GM18858 (cell line): ENCODE measurements at regions not wholly inside any gene's neighbourhood (a gene's known extent, or its start where the extent isn't known, plus 50 kb on each side); places are given as distances from the start of the nearest gene placed in this dataset.

Source experiments
- ATAC-seq: cut with Tn5 transposase; IDR thresholded peaks from one replicate; pipeline ENCODE4 v1.9.1; 2021; ENCODE audit not compliant: unreplicated experiment

DNA sequence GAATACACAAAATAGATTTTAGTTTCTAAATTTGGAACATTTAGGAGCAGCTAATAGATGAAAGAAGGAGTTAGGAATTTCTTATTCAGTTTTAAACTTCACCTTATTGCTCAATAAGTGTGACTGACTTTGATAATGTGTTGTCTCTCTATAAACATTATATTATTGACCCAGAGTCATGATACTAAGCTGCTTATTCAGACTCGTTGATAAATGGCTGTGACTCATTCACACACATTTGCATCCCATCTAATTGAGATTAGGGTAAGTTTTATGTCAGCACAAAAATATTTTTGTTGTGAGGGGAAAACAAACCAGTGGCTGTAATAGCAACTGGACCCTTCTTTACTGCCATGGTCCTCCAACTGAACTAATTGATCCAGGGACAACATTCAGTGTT is 137.6 kb downstream of the GOLIM4 start:
- no peak for ATAC-seq

DNA sequence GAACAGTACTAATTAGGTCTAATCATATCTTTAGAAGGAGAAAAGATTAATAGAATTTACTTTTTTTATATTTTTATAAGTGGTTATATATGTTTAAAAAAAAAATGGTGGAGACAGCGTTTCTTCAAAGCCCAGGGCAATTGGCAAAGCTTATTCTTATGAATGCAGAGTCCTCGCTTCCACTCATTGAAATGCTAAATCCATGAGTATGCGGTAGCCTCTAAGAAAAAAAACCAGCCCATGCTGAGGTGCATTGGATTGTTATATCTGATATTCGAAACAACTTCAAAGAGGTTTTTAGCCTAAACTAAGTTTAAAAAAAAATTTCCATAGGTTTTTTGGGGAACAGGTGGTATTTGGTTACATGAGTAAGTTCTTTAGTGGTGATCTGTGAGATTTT is 142.8 kb downstream of the GOLIM4 start:
- ATAC-seq, result no peak

DNA sequence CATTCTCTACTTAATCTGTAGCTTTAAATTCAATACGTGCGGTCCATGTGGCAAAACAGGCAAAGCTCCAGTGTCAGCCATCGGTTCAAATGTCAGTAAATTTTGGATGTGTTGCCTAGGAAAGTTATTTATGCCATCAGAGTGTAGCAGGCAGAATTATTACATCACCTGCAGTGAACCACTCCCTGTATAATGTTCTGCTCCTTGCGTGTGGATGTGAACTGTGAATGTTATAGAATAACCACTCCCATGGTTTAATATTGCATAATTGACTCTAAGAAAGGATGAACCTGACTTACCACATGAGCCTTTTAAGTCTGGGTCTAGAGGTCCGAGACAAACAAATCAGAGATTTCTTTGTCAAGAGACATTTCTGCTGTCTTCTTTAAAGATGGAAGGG is 145.5 kb downstream of the GOLIM4 start:
- no peak for ATAC-seq

DNA sequence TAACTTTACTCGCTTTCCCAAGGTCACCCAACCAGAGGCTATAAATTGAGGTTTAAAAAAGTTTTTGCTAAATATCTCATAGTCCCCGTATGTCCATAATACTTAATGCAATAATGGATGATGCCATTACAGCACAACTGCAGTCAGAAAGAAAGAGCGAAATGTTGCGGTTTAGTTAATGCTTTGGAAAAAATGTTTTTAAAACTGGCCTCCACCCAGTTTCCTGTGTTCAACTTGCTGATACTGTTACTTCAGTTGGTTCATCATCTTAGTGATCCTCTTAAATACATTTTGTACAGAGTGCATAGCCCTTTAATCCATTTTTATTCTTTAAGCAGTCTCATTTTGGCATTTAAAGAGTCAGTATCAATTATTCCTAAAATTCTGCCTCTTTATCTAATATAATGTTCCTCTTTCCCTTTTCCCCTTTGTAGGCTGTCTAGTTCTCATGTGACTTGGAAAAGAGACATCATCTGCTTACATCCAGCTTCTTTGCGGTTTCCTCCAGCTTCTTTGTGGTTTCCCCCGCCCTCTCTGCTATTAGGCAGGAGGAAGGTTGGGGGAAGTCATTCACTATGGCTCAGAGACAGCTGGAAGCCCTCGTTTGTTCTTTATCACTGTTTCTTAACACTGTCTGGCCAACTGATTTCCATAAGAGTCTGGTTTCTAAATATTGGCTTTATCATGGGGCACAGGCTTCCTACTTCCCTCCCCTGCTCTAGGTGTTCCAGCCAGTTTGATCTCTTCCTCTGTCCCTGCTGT is 154.3 kb downstream of the GOLIM4 start:
- no peak for ATAC-seq

DNA sequence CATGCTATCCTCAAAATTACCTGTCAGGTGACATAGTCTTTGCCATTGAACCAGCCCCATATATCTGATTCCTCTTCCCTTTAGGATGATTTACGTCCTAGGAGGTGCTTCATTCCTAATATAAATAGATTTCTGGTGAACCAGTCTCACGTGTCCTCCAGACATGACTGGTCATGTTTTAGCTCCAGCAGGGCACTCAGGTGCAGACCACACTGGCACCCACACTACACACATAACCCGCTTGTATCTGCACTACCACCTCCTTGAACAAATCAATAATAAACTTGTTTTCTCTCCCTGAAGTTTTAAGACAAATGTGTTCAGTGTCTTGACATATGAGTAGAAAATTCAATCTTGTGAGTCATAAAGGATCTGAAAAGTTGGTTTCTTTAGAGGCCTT is 155.5 kb downstream of the GOLIM4 start:
- no peak for ATAC-seq

DNA sequence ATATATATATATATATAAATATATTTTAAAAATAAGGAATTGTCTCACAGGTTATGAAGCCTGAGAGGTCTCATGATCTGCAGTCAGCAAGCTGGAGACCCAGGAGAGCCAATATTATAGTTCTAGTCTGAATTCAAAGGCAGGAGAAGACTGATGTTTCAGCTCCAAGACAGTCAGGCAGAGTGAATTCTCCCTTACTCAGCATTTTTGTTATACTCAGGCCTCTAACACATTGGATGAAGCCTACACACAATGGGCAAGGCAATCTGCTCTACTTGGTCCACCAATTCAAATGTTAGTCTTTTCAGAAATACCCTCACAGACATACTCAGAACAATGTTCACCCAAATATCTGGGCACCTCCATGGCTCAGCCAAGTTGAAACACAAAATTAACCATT is 157.2 kb downstream of the GOLIM4 start:
- ATAC-seq, result no peak

DNA sequence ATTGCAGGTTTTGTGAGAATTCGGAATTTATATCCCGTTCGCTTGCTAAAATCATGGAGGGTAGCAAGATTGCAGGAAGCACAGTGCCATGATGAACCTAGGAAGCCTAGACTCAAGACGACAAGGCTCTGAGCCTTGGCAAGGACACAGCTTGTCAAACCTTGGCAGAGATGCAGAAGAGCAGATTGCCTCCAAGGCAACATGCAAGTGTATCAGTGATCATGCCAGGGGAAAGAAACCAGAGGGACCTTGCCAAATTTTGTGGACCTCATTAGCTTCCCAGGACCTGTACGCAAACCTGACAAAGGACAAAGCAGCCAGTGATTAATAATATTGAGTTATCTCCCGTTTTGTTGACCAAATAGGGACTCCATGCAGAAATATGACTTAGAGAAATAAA is 159.7 kb downstream of the GOLIM4 start:
- ATAC-seq, result no peak

DNA sequence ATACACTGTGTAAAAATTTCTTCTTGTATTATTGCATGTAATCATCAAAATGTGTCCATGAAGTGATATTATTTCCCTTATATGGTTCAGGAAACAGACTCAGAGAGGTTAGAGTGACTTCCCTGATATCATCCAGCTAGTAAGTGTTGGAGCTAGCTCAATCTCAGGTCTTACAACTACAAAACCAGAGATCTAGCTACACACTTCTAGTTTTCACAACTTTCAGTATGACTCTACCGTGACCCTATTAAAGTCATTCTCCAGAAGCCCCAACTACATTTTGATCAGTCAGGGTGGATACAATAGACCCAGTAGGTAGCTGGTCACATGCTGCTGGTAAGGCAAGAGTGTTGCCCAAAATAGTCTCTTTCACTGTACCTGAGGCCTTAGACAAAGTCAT is 165.3 kb downstream of the GOLIM4 start:
- no peak for ATAC-seq

DNA sequence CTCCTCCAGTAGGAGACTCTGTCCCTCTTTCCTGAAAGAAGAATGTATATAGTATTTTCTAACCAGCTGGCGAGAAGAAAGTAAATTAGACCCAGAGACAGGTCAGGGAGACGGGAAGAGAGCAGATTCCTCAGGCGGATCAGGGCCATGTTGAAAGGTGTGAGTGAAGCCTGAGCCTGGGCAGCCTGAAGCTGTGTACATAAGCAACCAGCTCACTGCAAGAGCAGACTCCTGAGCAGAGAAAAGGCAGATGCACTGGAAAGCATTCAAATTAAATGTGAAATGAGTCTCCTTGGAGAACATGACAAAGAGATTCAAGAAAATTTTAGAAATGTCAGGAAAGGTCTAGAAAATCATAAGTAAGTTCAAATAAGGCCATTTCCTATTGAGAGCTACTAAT is 165.8 kb downstream of the GOLIM4 start:
- ATAC-seq, result no peak

DNA sequence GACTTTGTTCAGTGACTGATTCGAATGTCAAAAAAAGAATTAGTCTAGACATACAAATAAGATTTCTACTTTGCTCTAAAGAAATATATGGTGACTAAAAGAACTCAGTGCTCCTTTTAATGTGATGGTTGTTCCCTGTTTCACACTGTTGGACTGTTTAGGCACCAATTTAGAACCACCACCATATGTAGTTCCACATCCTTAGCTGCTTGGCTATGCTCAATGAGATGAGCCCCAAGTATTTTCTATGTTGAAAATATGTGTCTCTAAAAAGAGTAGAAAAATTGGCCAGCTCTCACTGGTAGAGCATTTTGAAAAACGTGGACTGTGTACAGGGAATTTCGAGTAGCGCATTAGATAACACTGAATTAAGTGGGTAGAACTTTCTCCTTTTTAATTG is 167.3 kb downstream of the GOLIM4 start:
- ATAC-seq, result no peak

DNA sequence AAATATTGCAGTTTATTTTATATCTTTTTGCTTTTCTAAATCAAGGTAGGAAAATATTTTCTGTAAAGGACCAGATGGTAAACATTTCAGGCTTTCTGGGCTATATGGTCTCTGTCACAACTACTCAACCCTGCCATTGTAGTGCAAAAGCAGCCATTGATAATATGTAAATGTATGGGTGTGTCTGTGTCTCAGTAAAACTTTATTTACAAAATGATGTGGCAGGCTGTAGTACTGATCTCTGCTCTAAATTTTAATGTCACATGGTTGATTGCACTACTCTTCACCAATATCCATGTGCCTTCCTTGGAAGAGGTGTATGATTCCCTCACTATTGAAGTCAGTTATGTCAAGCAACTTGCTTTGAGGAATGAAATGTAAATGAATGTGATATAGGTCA is 175.0 kb downstream of the GOLIM4 start:
- no peak for ATAC-seq

DNA sequence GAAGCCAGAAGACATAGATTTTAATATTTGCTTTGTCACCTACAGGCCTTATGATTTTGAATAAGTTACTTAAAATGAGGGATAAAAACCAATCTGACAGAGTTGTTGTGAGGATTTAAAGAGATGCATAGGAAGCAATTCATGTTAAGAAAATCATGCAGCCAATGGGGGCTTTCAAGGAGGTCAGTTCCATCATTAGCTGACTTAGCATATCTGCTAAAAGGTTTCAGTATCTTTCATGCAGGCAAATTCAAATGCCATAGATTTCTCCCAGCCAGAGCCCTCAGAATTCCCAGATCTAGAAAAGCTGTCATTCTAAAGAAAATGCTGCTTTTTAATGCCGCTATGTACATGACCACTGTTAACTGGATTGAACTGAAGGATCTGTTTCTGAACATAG is 176.1 kb downstream of the GOLIM4 start:
- no peak for ATAC-seq

DNA sequence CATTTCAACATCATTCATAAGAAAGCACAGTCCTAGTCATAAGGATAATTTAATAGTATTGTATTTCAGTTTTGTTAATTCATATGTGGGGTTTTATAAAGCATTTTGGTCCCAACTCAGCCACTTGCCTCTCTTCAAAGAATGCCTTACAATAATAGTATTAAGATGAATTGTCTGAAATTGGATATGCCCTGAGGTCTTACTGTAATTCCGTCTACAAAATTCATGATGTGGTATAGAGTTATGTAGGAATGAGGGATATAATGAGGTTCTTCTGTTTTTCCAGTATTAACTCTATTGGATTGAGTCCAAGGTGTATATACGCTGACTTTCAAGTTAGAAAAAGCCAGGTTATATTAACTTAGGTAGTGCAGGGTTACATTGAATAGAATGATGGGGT is 177.0 kb downstream of the GOLIM4 start:
- ATAC-seq, result no peak

DNA sequence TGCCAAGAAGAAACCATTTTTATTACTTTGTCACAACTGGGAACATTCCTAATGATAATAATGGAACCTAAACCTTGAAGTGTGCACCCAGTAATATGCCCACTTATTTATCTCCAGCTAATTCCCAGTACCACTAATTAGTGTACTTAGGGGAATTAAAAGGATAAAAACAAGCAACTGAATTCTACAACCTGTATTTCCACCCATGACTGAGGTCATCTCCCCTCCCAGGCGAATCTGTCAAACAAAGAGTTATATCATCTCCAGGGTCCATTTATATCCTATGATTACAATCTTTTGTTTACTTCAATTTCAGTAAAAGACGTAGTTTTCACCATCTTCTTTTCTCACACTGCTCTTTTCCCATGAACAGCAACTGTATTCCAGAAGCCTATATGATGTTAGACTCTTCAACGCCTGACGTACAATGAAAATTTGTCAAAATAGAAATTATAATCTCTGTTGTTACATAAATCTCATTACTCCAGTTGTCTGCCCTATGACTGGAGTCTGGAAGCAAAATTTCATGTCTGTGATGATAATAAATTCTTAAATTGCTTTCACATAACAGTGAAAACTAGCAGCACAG is 177.6 kb downstream of the GOLIM4 start:
- no peak for ATAC-seq

DNA sequence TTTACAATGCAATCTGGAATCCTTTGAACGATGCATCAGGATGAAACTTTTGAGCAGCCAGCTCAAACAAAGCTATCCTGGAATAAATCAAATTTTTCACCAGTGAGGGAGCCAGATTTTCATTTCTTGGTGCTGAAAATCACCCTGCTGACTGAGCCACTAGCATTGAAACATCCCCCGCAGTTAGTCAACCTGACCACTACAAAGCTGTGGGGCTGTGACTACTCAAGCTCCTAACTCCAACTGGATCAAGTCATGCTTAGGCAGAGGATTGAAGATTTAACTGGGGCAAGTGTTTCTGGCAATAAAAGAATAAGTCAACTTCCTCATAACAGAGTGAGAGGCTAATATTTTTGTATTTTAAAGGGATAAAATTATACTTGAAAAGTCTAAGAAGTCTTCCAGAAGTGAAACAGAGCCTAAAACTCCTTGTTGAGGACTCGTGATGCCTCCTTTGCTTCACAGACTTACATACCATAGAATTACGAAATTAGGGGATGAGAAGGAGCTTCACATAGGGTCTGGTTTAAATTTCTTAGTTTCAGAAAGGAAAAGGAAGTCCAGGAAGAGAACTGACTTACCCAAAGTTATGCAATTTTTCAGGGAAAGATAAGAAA is 177.8 kb downstream of the SERPINI1 start:
- no peak for ATAC-seq

DNA sequence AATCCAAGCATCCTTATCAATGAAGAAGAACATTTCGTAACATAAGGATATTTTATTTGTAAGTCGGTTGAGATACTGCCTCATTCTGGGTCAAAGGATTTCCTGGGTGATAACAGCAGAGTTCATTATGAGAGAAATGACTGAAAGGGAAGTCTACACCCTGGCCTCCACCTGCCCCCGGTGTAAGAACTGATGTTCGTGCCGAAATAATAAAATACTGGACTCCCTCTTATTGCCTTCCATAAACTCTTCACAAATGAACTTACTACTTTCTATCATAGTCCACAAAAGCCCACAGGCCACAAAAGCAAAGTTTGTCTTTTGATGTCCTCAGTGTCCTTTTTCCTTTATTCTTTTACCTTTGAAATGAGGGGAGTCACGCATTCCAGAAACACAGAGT is 174.4 kb downstream of the SERPINI1 start:
- no peak for ATAC-seq

DNA sequence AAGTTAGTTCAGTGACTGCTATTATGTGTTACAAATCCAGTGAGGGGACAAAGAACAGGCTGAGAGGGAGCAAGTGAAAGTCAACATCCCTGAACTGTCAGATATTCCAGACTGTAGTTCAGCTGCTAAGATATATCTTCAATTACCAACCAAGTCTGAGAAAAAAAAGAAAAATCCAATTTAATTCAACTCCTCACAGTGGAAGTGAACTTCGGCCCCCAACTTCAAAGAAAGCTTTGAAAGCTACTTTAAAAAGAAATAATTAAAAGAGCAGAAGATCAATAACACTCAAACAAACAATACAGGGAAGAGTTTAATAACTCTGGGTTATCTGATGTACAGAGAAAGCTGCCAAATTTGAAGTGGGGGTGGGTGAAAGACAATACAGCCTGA is 174.0 kb downstream of the SERPINI1 start:
- ATAC-seq, result no peak

DNA sequence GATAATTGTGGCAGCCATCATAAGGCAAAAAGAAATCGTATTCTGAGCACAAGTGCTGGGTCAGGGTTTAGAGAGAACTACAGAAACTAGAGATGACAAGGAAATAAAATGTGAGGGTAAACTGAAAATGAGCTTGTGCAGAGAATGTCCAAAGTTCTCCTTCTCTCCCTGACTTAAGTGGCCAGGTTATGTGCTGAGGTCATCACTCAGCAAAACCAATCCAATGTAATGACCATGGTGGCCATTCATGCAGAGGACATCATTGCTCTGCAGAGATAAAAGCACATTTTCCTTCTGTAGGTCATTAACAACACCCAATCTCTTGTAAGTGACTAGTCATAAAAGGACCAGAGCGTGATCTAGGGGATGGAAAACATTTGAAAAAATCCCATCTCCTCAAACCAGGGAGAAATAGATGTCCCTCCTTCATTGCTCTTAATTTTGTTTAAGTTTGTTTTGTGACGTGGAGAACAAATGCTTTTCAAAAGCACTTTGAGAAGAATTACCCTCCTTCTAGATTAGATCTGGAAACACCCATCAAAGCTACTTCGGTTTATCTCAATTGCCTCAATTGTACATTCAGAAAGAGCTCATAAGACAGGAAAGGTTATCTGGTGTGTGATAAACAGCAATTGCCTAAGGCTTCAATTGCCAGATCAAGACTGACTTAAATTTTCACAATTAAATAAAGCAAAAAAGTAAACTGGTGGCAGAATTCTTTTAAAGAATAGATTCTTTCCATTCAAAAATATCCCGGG is 173.4 kb downstream of the SERPINI1 start:
- ATAC-seq, result no peak

DNA sequence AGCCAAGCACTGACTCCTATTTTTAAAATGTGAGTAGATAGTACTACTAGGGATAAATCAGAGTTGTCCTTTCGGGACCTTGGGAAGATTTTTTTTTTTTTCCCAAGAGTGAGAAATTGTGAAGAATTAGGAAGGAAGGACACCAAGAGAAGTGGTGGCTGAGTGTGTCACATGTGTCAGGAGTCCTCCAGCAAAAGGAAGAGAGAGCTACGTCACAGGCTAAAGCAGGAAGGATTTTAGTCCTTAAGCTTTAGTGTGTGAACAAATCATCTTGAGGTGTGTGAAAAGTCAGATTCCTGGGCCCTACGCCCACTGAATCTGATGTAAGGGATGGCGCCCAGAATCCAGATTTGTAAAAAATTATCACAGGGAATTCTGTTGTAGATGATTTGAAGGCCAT is 172.7 kb downstream of the SERPINI1 start:
- no peak for ATAC-seq

DNA sequence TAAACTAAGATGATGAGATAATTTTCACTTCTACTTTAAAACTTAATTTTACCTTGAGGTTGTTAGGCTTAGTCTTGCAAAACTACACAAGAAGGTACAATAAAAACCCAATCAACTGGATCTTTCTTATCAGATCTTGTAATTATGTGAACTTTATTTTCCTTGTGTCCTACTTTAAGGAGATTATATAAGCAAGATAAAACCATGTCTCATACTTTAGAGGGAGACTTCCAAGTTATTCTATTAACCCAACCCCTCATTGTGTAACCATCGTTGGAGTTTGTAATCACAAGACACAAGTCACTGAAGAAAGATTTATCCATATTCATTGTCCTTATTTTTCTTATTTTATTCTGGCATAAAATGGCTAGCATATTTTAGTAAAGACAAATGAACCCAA is 165.6 kb downstream of the SERPINI1 start:
- no peak for ATAC-seq

DNA sequence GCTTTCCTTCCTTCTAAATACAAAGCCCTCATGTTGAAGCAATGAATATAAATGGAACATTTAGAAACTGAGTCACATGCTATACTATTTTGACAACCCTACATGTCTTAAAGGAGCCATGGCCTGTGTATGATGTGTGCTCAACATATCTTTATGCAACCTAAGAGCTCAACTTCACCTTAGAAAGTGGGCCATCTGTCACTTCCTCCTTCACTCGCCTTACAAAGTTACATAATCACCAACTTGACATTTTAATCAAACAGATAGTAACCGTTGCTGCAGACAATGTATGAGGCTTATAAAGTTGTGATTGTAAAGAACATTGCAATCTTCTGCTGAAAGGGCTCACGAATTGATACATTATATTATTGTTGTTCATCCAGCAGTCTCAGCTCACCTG is 163.6 kb downstream of the SERPINI1 start:
- no peak for ATAC-seq

DNA sequence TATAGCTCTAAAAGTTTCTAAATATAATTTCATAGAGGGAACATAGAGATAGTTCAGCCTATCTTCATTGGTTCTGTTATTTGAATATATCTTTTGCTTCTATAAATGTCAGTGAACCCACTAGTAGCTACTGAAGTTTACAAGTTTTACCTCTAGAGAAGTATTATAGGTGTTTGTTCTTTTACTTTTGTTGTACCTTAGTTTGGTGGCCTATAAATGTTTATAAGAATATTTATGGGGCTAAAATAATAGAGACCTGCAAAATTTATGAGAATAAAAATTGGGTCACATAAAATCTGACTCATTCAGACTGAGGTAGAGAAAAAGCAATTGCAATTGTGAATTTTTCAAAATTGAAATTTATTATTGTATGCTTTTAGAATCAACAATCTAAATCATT is 162.6 kb downstream of the SERPINI1 start:
- ATAC-seq, result no peak
